Sigmoid colon (tissue), 6 donors: ENCODE measurements at regions not wholly inside any gene's neighbourhood (a gene's known extent, or its start where the extent isn't known, plus 50 kb on each side); places are given as distances from the start of the nearest gene placed in this dataset.
"Not testable (repeated sequence)": the region's sequence is repeated elsewhere in the genome, so short reads cannot be mapped to it uniquely, and the experiment has no call there.

Source experiments
- DNase-seq: peaks from one replicate; pipeline ENCODE4 v3.0.0-alpha.2; 2019
- H3K27ac ChIP-seq, 4 donors: fragments of 200-600 bp; sonication (generic); one replicate each; pipeline ENCODE4 v1.5.1; 2016 to 2019; ENCODE audit warnings: mild to moderate bottlenecking in 1 of 4
- H3K27me3 ChIP-seq, 3 donors: fragments of 200-600 bp; sonication (generic); one replicate each; pipeline ENCODE4 v1.5.1; 2019; ENCODE audit warnings: mild to moderate bottlenecking in 1 of 3
- H3K36me3 ChIP-seq, 4 donors: fragments of 200-600 bp; sonication (generic); one replicate each; pipeline ENCODE4 v1.5.1; 2016 to 2019
- H3K4me1 ChIP-seq, 4 donors: fragments of 200-600 bp; sonication (generic); one replicate each; pipeline ENCODE4 v1.5.1; 2017 to 2019
- H3K4me3 ChIP-seq, 4 donors: fragments of 200-600 bp; sonication (generic); one replicate each; pipeline ENCODE4 v1.5.1; 2017 to 2019; ENCODE audit warnings: mild to moderate bottlenecking in 2 of 4, moderate library complexity in 1 of 4
- H3K9me3 ChIP-seq, 4 donors: fragments of 200-600 bp in 3 of 4; sonication (generic) in 3 of 4; one replicate each; pipeline versions ENCODE4 v1.5.1 to v1.6.1; 2013 to 2019
- EP300 ChIP-seq, 4 donors: sonication (generic); formaldehyde crosslinking; IDR thresholded peaks; one replicate each; pipeline ENCODE4 v1.6.1; 2017; ENCODE audit warnings: antibody characterized with exemption in 4 of 4
- POLR2A ChIP-seq, 2 donors: fragments of 450-650 bp; IDR thresholded peaks; one replicate each; pipeline ENCODE4 v1.6.1; 2016; ENCODE audit warnings: antibody characterized with exemption in 2 of 2, mild to moderate bottlenecking in 2 of 2, moderate library complexity in 2 of 2
- POLR2AphosphoS5 ChIP-seq, 4 donors: sonication (generic); formaldehyde crosslinking; IDR thresholded peaks; one replicate each; pipeline ENCODE4 v1.6.1; 2017; ENCODE audit warnings: antibody characterized with exemption in 4 of 4
- WGBS, 2 donors: extraction: QIAGEN DNeasy Blood & Tissue Kit; methylation state at CpG; one replicate each; pipeline ENCODE4 v1.1.7; 2013; 5-methylcytosine and 5-hydroxymethylcytosine counted together
- intact Hi-C: fragments of 100-400 bp; cut with DNase I; formaldehyde crosslinking; loops from one replicate; pipeline ENCODE4 v1.15.1; 2023
- TF ChIP-seq, protein P1 (sequence below), 4 experiments: fragments of 450-650 bp in 3 of 4; fragments of 200-600 bp in 1 of 4; IDR thresholded peaks; one replicate each; pipeline ENCODE4 v1.5.1; 2016 to 2019; ENCODE audit warnings: antibody characterized with exemption in 4 of 4, mild to moderate bottlenecking in 3 of 4, moderate library complexity in 2 of 4
- donor health status: healthy with polysubstance abuse.
- donor health status: healthy.

- Histone ChIP-seq H3K4me3 (no peak overlapping the region), H3K36me3 (no peaks in the 10 kb centered on the region), H3K4me1 (peaks cover 0 to 6% (median 2%) of the 10 kb centered on the region in 4 donors), H3K27me3 (no peaks in the 10 kb centered on the region), H3K9me3 (no peaks in the 10 kb centered on the region), H3K27ac (no peak overlapping the region)
- DNase-seq, result no peak
- WGBS, 2 donors, result 89 to 91% methylated on average over 3 of the region's 3 CpGs
- TF ChIP-seq, protein P1, sequence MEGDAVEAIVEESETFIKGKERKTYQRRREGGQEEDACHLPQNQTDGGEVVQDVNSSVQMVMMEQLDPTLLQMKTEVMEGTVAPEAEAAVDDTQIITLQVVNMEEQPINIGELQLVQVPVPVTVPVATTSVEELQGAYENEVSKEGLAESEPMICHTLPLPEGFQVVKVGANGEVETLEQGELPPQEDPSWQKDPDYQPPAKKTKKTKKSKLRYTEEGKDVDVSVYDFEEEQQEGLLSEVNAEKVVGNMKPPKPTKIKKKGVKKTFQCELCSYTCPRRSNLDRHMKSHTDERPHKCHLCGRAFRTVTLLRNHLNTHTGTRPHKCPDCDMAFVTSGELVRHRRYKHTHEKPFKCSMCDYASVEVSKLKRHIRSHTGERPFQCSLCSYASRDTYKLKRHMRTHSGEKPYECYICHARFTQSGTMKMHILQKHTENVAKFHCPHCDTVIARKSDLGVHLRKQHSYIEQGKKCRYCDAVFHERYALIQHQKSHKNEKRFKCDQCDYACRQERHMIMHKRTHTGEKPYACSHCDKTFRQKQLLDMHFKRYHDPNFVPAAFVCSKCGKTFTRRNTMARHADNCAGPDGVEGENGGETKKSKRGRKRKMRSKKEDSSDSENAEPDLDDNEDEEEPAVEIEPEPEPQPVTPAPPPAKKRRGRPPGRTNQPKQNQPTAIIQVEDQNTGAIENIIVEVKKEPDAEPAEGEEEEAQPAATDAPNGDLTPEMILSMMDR (IDR thresholded peaks at IDR 0.05), result no peak
- TF ChIP-seq POLR2AphosphoS5 (IDR thresholded peaks at IDR 0.05) (no peak), EP300 (IDR thresholded peaks at IDR 0.05) (no peak), POLR2A (IDR thresholded peaks at IDR 0.05) (no peak)
- intact Hi-C loops, result no loop called here
Measured at GRCh38 chr3:65138556-65138955, 450.8 kb upstream of the ADAMTS9 start.

GRCh38 chr3:65133752-65134151, 446.0 kb upstream of the ADAMTS9 start:
- H3K4me3 ChIP-seq, H3K9me3 ChIP-seq, H3K27ac ChIP-seq, H3K36me3 ChIP-seq, intact Hi-C loops, H3K4me1 ChIP-seq, DNase-seq, H3K27me3 ChIP-seq: not testable (repeated sequence)
- WGBS, 2 donors, result 43 to 61% methylated on average over 3 of the region's 3 CpGs

GRCh38 chr3:65130782-65131181, 443.0 kb upstream of the ADAMTS9 start:
- intact Hi-C loops, result no loop called here
- H3K36me3 ChIP-seq, result no peaks in the 10 kb centered on the region
- WGBS, 2 donors, result 94 to 95% methylated on average over 4 of the region's 4 CpGs
- no peak overlapping the region for H3K27ac ChIP-seq
- DNase-seq, result no peak
- no peaks in the 10 kb centered on the region for H3K9me3 ChIP-seq
- H3K27me3 ChIP-seq, result no peaks in the 10 kb centered on the region
- peaks cover 0 to 26% (median 18%) of the 10 kb centered on the region in 4 donors for H3K4me1 ChIP-seq
- no peak overlapping the region for H3K4me3 ChIP-seq
- TF ChIP-seq POLR2A (IDR thresholded peaks at IDR 0.05) (no peak), POLR2AphosphoS5 (IDR thresholded peaks at IDR 0.05) (no peak), EP300 (IDR thresholded peaks at IDR 0.05) (no peak)
- TF ChIP-seq, protein P1 (IDR thresholded peaks at IDR 0.05), result no peak

DNA sequence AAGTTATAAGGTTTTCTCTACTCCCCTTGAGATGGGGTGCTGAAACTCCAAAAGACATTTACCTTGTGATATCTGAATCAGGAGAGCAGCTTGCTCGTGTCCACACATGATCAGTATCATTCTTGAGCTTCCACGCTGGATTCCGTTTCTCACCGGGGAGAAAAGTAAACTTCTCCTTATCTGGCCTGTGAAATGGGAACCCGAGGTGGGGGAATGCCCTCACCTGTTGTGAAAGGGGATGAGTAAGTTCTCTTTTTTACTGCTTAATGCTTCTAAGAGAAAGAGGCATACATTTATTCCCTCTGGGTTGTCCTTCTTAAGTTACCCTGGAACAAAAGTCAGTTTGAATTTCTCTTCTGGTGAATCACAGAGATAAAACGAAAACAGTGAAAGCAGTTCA, 440.5 kb upstream of the ADAMTS9 start:
- Histone ChIP-seq H3K4me3 (no peak overlapping the region), H3K27me3 (no peaks in the 10 kb centered on the region), H3K4me1 (peaks cover 0 to 21% (median 12%) of the 10 kb centered on the region in 4 donors), H3K27ac (no peak overlapping the region), H3K36me3 (no peaks in the 10 kb centered on the region), H3K9me3 (no peaks in the 10 kb centered on the region)
- intact Hi-C loops, result no loop called here
- 79 to 82% methylated on average over 6 of the region's 6 CpGs for WGBS, 2 donors
- no peak for DNase-seq
- TF ChIP-seq POLR2AphosphoS5 (IDR thresholded peaks at IDR 0.05), result no peak
- TF ChIP-seq, protein P1 (IDR thresholded peaks at IDR 0.05), result no peak
- TF ChIP-seq EP300 (IDR thresholded peaks at IDR 0.05), result no peak
- TF ChIP-seq POLR2A (IDR thresholded peaks at IDR 0.05), result no peak

- peak overlapping the region; percentile 34 to 77 (median 51) for H3K27ac ChIP-seq
- intact Hi-C loops, result no loop called here
- DNase-seq, result no peak
- no peaks in the 10 kb centered on the region for H3K27me3 ChIP-seq
- TF ChIP-seq EP300 (IDR thresholded peaks at IDR 0.05), result peak; percentile 34 to 97 (median 66)
- no peak for TF ChIP-seq POLR2A (IDR thresholded peaks at IDR 0.05)
- peak; percentile 54 to 86 (median 74) for TF ChIP-seq POLR2AphosphoS5 (IDR thresholded peaks at IDR 0.05)
- H3K4me1 ChIP-seq, result peaks cover 0 to 17% (median 11%) of the 10 kb centered on the region in 4 donors
- no peak overlapping the region for H3K4me3 ChIP-seq
- H3K9me3 ChIP-seq, result no peaks in the 10 kb centered on the region
- WGBS, 2 donors, result 63 to 71% methylated on average over 7 of the region's 7 CpGs
- no peaks in the 10 kb centered on the region for H3K36me3 ChIP-seq
Measured at GRCh38 chr3:65126527-65127410, 439.0 kb upstream of the ADAMTS9 start.

DNA sequence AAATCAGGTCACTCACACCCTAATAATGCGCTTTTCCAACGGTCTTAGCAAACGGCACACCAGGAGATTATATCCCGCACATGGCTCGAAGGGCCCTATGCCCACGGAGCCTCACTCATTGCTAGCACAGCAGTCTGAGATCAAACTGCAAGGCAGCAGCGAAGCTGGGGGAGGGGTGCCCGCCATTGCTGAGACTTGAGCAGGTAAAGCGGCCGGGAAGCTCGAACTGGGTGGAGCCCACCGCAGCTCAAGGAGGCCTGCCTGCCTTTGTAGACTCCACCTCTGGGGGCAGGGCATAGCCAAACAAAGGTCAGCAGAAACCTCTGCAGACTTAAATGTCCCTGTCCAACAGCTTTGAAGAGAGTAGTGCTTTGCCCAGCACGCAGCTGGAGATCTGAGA, 432.4 kb upstream of the ADAMTS9 start:
- DNase-seq, H3K27ac ChIP-seq, H3K9me3 ChIP-seq, intact Hi-C loops, H3K27me3 ChIP-seq, H3K36me3 ChIP-seq, H3K4me1 ChIP-seq, H3K4me3 ChIP-seq: not testable (repeated sequence)
- WGBS, 2 donors, result 93 to 95% methylated on average over 13 of the region's 13 CpGs
